GM23248 (cell line): ENCODE measurements at regions not wholly inside any gene's neighbourhood (a gene's known extent, or its start where the extent isn't known, plus 50 kb on each side); places are given as distances from the start of the nearest gene placed in this dataset.
"Not testable (repeated sequence)": the region's sequence is repeated elsewhere in the genome, so short reads cannot be mapped to it uniquely, and the experiment has no call there.

Experiments
- DNase-seq: peaks from one replicate; pipeline ENCODE4 v3.0.0-alpha.2; 2015
- H2AFZ ChIP-seq: fragments of 200-600 bp; sonication (generic); 2 replicates; pipeline ENCODE4 v1.6.1; 2016; ENCODE audit warnings: antibody characterized with exemption
- H3F3A ChIP-seq: fragments of 200-600 bp; sonication (generic); 2 replicates; pipeline ENCODE4 v1.6.1; 2016; ENCODE audit warnings: mild to moderate bottlenecking, antibody characterized with exemption, mixed run types; ENCODE audit not compliant: insufficient read depth
- H3K27ac ChIP-seq: fragments of 200-600 bp; sonication (generic); 2 replicates; pipeline ENCODE4 v1.5.1; 2016; ENCODE audit warnings: mild to moderate bottlenecking
- H3K27me3 ChIP-seq: fragments of 200-600 bp; sonication (generic); replicated peaks from 2 replicates; pipeline ENCODE4 v1.6.1; 2016; ENCODE audit warnings: mild to moderate bottlenecking; ENCODE audit not compliant: insufficient read depth
- H3K36me3 ChIP-seq: fragments of 200-600 bp; sonication (generic); 2 replicates; pipeline ENCODE4 v1.6.1; 2016; ENCODE audit warnings: low read depth, mild to moderate bottlenecking
- H3K4me1 ChIP-seq: fragments of 200-600 bp; sonication (generic); 2 replicates; pipeline ENCODE4 v1.6.1; 2016; ENCODE audit warnings: mild to moderate bottlenecking; ENCODE audit not compliant: insufficient read depth
- H3K4me2 ChIP-seq: fragments of 200-600 bp; sonication (generic); one replicate; pipeline ENCODE4 v1.6.1; 2016; ENCODE audit warnings: mild to moderate bottlenecking; ENCODE audit not compliant: unreplicated experiment
- H3K4me3 ChIP-seq: fragments of 200-600 bp; sonication (generic); 2 replicates; pipeline ENCODE4 v1.5.1; 2016; ENCODE audit warnings: mild to moderate bottlenecking
- H3K79me2 ChIP-seq: fragments of 200-600 bp; sonication (generic); 2 replicates; pipeline ENCODE4 v1.6.1; 2016; ENCODE audit warnings: mild to moderate bottlenecking; ENCODE audit not compliant: insufficient read depth
- H3K9ac ChIP-seq: fragments of 200-600 bp; sonication (generic); 2 replicates; pipeline ENCODE4 v1.6.1; 2016; ENCODE audit warnings: mild to moderate bottlenecking
- H3K9me2 ChIP-seq: fragments of 200-600 bp; sonication (generic); 2 replicates; pipeline ENCODE4 v1.6.1; 2016; ENCODE audit warnings: mixed run types, mild to moderate bottlenecking, moderate library complexity; ENCODE audit not compliant: insufficient read depth
- H3K9me3 ChIP-seq: fragments of 200-600 bp; sonication (generic); one replicate; pipeline ENCODE4 v1.6.1; 2017; ENCODE audit warnings: low read depth
- H4K20me1 ChIP-seq: fragments of 200-600 bp; sonication (generic); 2 replicates; pipeline ENCODE4 v1.6.0; 2016; ENCODE audit not compliant: insufficient read depth
- EZH2 ChIP-seq: fragments of 200-600 bp; sonication (generic); IDR thresholded peaks from 2 replicates; pipeline ENCODE4 v1.6.1; 2018; ENCODE audit warnings: antibody characterized with exemption, mild to moderate bottlenecking; ENCODE audit not compliant: insufficient read depth, poor library complexity, severe bottlenecking
- EZH2phosphoT487 ChIP-seq: fragments of 200-600 bp; sonication (generic); IDR thresholded peaks from 2 replicates; pipeline ENCODE4 v1.6.1; 2018; ENCODE audit warnings: antibody characterized with exemption, moderate library complexity, mild to moderate bottlenecking, low read depth; ENCODE audit not compliant: insufficient read depth
- WGBS, 2 experiments: methylation state at CpG; one replicate each; pipeline ENCODE4 v1.1.6; 2015 to 2017; ENCODE audit warnings: low lambda C conversion rate in 2 of 2, low coverage in 1 of 2; ENCODE audit errors: missing lambda C conversion rate in 2 of 2; 5-methylcytosine and 5-hydroxymethylcytosine counted together
- in situ Hi-C: fragments of 300-500 bp; cut with MboI; formaldehyde crosslinking; loops from 2 replicates; pipeline ENCODE4 v1.15.0; 2020

DNA sequence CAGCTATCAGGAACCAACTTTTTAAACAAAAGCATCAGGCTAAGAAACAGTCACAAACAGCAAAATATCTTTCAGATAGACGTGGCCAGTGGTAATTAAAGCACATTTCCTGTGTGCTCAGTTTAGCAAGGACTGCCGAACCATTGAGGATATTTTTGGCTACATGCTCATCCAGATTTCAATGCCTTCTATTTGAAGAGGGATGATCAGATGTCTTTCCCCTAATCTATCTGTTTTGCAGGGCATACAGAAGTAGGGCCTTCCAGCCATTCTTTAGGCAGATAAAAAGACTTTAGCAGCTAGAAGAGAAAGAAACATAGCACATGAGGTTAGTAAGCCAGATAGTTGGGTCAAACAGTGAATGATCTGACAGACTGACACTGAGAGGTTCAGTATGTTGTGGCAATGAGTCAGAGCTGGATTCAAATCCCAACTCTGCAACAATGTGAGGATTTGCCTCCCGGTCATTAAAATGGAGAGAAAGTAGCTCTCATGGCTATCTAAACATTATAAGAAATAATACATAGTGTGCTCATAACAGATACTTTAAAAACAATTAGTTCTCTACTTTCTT, 100.0 kb upstream of the PRKG2 start:
- peak; percentile 68 for DNase-seq
- no peaks in the 10 kb centered on the region for H3K27me3 ChIP-seq
- peak overlapping the region; percentile 54 for H3K4me2 ChIP-seq
- H3K27ac ChIP-seq: peak overlapping the region; percentile 71
- peak overlapping the region; percentile 32 for H3K4me3 ChIP-seq
- H3K9me2 ChIP-seq: no peaks in the 10 kb centered on the region
- H3K79me2 ChIP-seq: no peaks in the 10 kb centered on the region
- no peaks in the 10 kb centered on the region for H4K20me1 ChIP-seq
- peak overlapping the region; percentile 45 for H3K9ac ChIP-seq
- peak overlapping the region; percentile 29 for H2AFZ ChIP-seq
- in situ Hi-C loops: no loop called here
- H3K4me1 ChIP-seq: peaks cover 17% of the 10 kb centered on the region
- 0 to 1% methylated on average over 3 of the region's 3 CpGs for WGBS, 2 experiments
- no peak for TF ChIP-seq EZH2phosphoT487
- TF ChIP-seq EZH2: no peak
- H3F3A ChIP-seq: peaks cover 24% of the 10 kb centered on the region
- H3K36me3 ChIP-seq: no peaks in the 10 kb centered on the region
- H3K9me3 ChIP-seq: no peaks in the 10 kb centered on the region

DNA sequence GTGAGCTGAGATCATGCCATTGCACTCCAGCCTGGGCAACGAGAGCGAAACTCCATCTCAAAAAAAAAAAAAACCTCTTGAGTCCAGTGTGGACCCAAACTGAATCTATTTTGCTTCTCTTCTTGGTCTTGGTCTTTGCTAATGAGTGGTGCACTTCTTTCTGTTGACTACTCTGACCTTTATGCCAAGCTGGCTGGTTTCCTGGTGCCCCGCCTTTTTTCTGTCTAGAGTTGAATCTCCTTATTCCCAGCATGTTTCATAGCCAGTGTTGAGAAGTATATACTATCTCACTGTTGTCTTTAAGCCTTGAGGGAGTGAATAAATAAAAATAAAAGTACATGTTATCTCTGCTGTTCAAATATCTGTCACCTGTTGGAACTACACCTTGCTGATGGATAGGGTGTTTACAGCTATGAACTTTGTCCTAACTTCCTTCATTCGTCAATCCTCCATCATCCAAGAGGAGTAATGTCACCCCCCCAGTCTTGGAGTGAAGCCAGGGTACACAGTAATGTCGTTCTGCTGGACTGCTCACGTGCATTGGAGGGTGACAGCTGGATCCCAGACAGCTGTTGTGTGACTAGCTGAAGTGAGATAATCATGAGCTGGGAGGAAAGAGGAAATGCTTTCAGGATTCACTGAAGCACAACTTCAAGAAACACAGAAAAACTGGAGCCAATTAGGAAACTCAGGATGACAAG, 99.3 kb upstream of the PRKG2 start:
- H3K27me3 ChIP-seq: no peaks in the 10 kb centered on the region
- no peaks in the 10 kb centered on the region for H4K20me1 ChIP-seq
- WGBS, 2 experiments: 49 to 50% methylated on average over 6 of the region's 6 CpGs
- peak overlapping the region; percentile 54 for H3K4me2 ChIP-seq
- peak overlapping the region; percentile 32 for H3K4me3 ChIP-seq
- no peaks in the 10 kb centered on the region for H3K9me2 ChIP-seq
- peaks cover 17% of the 10 kb centered on the region for H3K4me1 ChIP-seq
- peak overlapping the region; percentile 71 for H3K27ac ChIP-seq
- H2AFZ ChIP-seq: peak overlapping the region; percentile 29; the same call in 1 of the 2 replicates
- in situ Hi-C loops: no loop called here
- peaks cover 24% of the 10 kb centered on the region for H3F3A ChIP-seq
- H3K79me2 ChIP-seq: no peaks in the 10 kb centered on the region
- no peaks in the 10 kb centered on the region for H3K36me3 ChIP-seq
- TF ChIP-seq EZH2phosphoT487 (no peak), EZH2 (no peak)
- DNase-seq: peak; percentile 81
- H3K9me3 ChIP-seq: no peaks in the 10 kb centered on the region
- peak overlapping the region; percentile 45; the same call in 1 of the 2 replicates for H3K9ac ChIP-seq

DNA sequence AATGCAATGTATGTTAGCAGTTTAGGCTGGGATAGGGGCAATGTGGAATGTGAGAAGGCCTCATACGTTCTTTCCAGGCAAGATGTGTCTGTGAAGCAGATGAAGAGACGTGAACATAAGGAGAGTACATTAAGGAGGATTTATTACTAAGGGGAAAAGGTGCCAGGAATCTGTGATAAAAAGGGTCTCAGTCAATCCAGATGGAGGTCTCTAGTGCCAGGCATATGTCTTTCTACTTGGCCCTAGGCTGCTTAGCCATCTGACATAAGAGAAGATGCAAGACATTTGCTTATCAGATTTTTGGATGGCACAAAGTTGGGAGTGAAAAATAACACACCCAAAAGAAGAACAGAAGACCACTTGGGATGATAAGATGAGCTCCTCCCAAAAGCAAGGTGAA, 93.0 kb upstream of the PRKG2 start:
- H3K4me3 ChIP-seq: no peak overlapping the region
- in situ Hi-C loops: no loop called here
- no peaks in the 10 kb centered on the region for H3K36me3 ChIP-seq
- no peak overlapping the region for H3K27ac ChIP-seq
- 94 to 95% methylated on average over 2 of the region's 2 CpGs for WGBS, 2 experiments
- H3F3A ChIP-seq: peaks cover under 1% of the 10 kb centered on the region; the same call in 1 of the 2 replicates
- TF ChIP-seq EZH2phosphoT487 (no peak), EZH2 (no peak)
- no peaks in the 10 kb centered on the region for H3K27me3 ChIP-seq
- H3K4me1 ChIP-seq: no peaks in the 10 kb centered on the region
- H2AFZ ChIP-seq: no peak overlapping the region
- H3K79me2 ChIP-seq: no peaks in the 10 kb centered on the region
- no peak overlapping the region for H3K4me2 ChIP-seq
- DNase-seq: no peak
- H3K9me3 ChIP-seq: no peaks in the 10 kb centered on the region
- H4K20me1 ChIP-seq: no peaks in the 10 kb centered on the region
- no peak overlapping the region for H3K9ac ChIP-seq
- H3K9me2 ChIP-seq: no peaks in the 10 kb centered on the region

DNA sequence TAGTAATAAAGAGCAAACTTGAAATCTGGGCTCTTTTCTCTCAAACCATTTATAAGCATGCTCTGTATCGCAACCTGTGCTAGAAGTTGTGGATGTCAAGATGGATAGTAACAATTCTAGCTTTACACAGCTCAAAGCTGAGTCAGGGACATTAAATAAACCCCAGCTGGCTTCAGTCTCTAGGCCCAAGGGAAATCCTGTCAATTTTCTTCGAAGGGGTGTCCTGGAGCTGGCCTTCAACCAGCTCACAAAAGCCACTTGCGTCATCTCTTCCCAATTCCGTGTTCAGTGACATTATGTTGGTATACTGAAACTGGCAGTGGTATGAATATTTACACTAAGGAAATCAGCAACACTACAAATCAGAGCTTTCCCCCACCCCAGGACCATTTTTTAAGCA, 89.8 kb upstream of the PRKG2 start:
- Histone ChIP-seq H3K4me1 (no peaks in the 10 kb centered on the region), H3K79me2 (no peaks in the 10 kb centered on the region), H3F3A (no peaks in the 10 kb centered on the region), H3K9me2 (no peaks in the 10 kb centered on the region), H3K4me3 (no peak overlapping the region), H3K9ac (no peak overlapping the region), H3K36me3 (no peaks in the 10 kb centered on the region), H4K20me1 (no peaks in the 10 kb centered on the region), H3K4me2 (no peak overlapping the region), H2AFZ (no peak overlapping the region), H3K27me3 (no peaks in the 10 kb centered on the region), H3K9me3 (no peaks in the 10 kb centered on the region), H3K27ac (no peak overlapping the region)
- in situ Hi-C loops: no loop called here
- WGBS, 2 experiments: 94 to 96% methylated on average over 4 of the region's 4 CpGs
- no peak for TF ChIP-seq EZH2
- no peak for TF ChIP-seq EZH2phosphoT487
- no peak for DNase-seq

DNA sequence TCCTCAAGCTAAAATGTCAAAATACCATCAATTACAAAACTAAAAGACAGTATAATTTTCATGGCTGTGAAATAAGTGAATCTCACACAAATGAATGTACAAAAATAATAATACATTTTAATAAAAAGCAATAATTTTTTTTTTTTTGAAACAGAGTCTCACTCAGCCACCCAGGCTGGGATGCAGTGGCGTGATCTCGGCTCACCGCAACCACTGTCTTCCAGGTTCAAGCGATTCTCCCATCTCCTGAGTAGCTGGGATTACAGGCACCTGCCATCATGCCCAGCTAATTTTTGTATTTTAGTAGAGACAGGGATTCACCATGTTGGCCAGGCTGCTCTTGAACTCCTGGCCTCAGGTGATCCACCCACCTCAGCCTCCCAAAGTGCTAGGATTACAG, 85.3 kb upstream of the PRKG2 start:
- H4K20me1 ChIP-seq, in situ Hi-C loops, DNase-seq, H3F3A ChIP-seq, H3K9me3 ChIP-seq, H3K79me2 ChIP-seq, H2AFZ ChIP-seq, H3K9me2 ChIP-seq, H3K4me1 ChIP-seq, H3K9ac ChIP-seq, H3K4me3 ChIP-seq, H3K36me3 ChIP-seq, H3K4me2 ChIP-seq, H3K27me3 ChIP-seq, H3K27ac ChIP-seq: not testable (repeated sequence)
- 93 to 97% methylated on average over 4 of the region's 4 CpGs for WGBS, 2 experiments
